RPMI7951 (cell line): ENCODE measurements at regions not wholly inside any gene's neighbourhood (a gene's known extent, or its start where the extent isn't known, plus 50 kb on each side); places are given as distances from the start of the nearest gene placed in this dataset.

Experiments used
- DNase-seq: peaks from one replicate; pipeline ENCODE4 v3.0.0-alpha.2; 2012; ENCODE audit warnings: low read depth

- no peak for DNase-seq
Measured at GRCh38 chr6:56378507-56378906, 131.1 kb upstream of the COL21A1 start.

- DNase-seq, result no peak
Measured at GRCh38 chr6:56377295-56377694, 129.9 kb upstream of the COL21A1 start.

- DNase-seq, result no peak
Measured at GRCh38 chr6:56375806-56376205, 128.4 kb upstream of the COL21A1 start.

GRCh38 chr6:56374841-56375369 lies 127.5 kb upstream of the COL21A1 start:
- peak; percentile 57 for DNase-seq

- no peak for DNase-seq
Measured at GRCh38 chr6:56372406-56372995, 125.1 kb upstream of the COL21A1 start.

- peak; percentile 88 for DNase-seq
Measured at GRCh38 chr6:56370561-56371211, 123.3 kb upstream of the COL21A1 start.

GRCh38 chr6:56370127-56370540 lies 122.8 kb upstream of the COL21A1 start:
- no peak for DNase-seq

- DNase-seq, result no peak
Measured at GRCh38 chr6:56368491-56368890, 121.1 kb upstream of the COL21A1 start.

- no peak for DNase-seq
Measured at GRCh38 chr6:56366141-56366852, 118.9 kb upstream of the COL21A1 start.

- DNase-seq, result peak; percentile 54
Measured at GRCh38 chr6:56364827-56365339, 117.5 kb upstream of the COL21A1 start.

- no peak for DNase-seq
Measured at GRCh38 chr6:56364431-56364826, 117.0 kb upstream of the COL21A1 start.

- no peak for DNase-seq
Measured at GRCh38 chr6:56363796-56364430, 116.5 kb upstream of the COL21A1 start.

- DNase-seq, result no peak
Measured at GRCh38 chr6:56361812-56362211, 114.4 kb upstream of the COL21A1 start.

GRCh38 chr6:56359201-56359899 lies 112.0 kb upstream of the COL21A1 start:
- DNase-seq, result peak; percentile 70

- peak; percentile 56 for DNase-seq
Measured at GRCh38 chr6:56357616-56358373, 110.4 kb upstream of the COL21A1 start.

- peak; percentile 64 for DNase-seq
Measured at GRCh38 chr6:56356426-56356825, 109.0 kb upstream of the COL21A1 start.

- no peak for DNase-seq
Measured at GRCh38 chr6:56353860-56354259, 106.5 kb upstream of the COL21A1 start.

GRCh38 chr6:56350628-56351260 lies 103.4 kb upstream of the COL21A1 start:
- no peak for DNase-seq

GRCh38 chr6:56349194-56349593 lies 101.8 kb upstream of the COL21A1 start:
- peak; percentile 53 for DNase-seq

- DNase-seq, result peak; percentile 27
Measured at GRCh38 chr6:56348578-56348977, 101.2 kb upstream of the COL21A1 start.
